NCI-H2227 (cell line): ENCODE measurements at regions not wholly inside any gene's neighbourhood (a gene's known extent, or its start where the extent isn't known, plus 50 kb on each side); places are given as distances from the start of the nearest gene placed in this dataset.

ENCODE experiments used
- DNase-seq: peaks from one replicate; lab custom pipeline; 2025; ENCODE audit not compliant: unreplicated experiment; lab: John Stamatoyannopoulos, UW

GRCh38 chr2:221708902-221709301 is 136.8 kb upstream of the EPHA4 start:
- DNase-seq, result no peak

DNA sequence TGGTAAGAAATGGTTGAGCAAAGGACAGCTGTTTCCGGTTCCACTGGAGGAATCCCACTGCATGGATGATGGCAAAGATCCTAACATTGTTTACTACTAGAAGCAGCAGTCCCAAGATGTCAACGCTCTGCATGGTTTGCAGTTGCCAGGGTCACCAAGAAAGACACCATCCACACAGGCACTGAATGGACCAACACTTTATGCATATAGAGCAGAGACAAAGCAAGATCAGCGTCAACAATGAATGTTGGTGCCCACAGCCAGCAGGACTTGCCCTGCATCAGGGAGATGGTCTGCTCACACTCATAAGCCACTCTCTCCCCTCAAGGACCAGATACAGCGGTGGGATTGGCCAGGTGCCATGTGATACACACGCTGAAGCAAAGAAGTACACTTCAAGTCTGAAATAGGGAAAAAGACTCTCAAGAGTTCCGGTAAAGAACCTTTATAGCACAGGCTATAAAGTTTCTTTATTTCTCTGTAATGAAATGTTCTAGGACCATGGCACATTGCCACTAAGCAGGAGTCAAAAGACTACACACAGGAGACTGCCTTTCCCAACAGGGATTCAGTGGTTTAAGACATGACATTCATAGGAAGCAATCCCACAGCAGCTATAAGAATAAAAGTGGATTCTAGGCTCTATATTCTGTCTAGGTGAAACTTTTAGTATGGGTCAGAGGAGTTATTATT is 133.2 kb upstream of the EPHA4 start:
- no peak for DNase-seq

GRCh38 chr2:221704442-221704841 is 132.3 kb upstream of the EPHA4 start:
- no peak for DNase-seq

DNA sequence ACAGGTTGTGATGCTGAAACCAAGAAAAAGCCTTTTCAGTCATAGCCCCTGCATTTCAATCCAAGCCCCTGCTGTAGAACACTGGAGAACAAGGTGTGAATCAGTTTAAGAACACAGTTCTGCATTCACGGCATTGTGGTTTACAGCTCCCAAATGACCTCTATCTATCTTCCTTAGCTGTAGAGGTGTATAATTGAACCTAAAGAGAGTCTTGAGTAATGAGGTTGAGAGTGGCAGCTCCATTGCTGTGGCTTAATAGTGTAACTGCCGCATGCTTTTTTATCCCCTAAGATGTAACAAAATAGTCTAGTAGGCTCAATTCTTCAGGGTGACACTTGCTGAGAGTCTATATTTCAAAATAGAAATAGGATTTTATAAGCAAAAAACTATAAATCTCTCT is 121.3 kb upstream of the EPHA4 start:
- DNase-seq, result peak; percentile 38

- DNase-seq, result no peak
Measured at GRCh38 chr2:221691571-221691970, 119.5 kb upstream of the EPHA4 start.

GRCh38 chr2:221689140-221689539 is 117.0 kb upstream of the EPHA4 start:
- DNase-seq, result no peak

DNA sequence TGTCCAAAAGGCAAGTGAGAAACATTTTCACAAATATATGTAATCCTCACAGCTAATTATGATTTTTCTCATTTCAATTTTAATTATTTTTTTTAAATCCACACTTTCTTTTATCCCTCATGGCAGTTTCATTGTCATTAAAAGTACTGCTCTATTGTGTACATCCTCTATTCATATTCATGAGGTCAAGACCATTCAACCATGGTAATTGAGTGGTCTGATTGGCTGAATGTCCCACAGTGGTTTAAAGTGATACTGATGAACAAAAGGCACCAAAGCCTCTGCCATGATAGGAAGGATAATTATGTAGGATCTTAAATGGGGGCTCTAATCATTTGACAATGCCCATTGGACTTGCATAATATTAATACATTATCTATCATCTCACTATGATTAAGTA is 108.4 kb upstream of the EPHA4 start:
- DNase-seq, result no peak

DNA sequence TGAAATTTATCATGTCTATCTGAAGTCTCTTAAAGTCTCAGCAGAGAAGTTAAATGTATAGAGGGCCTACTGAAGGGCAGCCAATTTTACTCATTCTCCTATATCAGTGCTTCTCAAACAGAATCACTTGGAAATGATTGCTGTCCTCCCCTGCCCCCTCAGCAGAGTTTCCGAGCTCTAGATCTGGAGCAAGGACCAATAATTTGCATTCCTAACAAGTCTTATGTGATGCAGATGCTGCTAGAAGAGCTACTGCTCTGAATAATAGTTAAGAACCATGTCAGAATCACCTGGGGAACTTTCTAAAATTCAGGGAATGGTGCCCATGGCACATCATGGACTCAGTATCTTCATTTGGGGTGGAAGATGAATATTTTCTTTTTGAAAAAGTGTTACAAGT is 105.6 kb upstream of the EPHA4 start:
- DNase-seq, result no peak

DNA sequence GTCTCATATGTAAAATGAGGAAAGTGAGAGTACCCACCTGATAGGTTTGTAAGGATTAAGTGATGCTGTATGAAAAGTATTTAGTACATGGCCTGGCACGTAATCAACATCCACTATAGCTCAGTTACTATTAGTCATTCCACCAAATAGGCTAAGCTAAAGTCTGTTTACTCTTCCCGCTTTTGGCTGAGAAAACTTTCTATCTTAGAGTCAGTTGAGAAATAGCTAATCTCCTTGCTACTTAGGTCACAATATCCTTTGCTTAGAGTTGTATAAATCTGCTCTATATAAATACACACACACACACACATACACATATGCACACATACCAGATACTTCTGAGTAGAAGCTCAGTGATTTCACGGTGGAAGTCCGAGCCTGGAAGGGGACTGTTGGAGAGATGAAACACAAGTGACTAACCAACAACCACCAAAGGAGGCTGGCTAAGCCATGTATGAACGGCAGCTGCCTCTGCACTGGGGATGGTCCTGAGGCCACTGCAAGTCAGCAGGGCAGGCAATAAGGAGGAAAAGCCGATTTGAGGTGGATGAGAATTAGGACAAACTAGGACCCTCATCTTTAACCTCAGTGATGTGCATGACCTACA is 104.6 kb upstream of the EPHA4 start:
- no peak for DNase-seq

DNA sequence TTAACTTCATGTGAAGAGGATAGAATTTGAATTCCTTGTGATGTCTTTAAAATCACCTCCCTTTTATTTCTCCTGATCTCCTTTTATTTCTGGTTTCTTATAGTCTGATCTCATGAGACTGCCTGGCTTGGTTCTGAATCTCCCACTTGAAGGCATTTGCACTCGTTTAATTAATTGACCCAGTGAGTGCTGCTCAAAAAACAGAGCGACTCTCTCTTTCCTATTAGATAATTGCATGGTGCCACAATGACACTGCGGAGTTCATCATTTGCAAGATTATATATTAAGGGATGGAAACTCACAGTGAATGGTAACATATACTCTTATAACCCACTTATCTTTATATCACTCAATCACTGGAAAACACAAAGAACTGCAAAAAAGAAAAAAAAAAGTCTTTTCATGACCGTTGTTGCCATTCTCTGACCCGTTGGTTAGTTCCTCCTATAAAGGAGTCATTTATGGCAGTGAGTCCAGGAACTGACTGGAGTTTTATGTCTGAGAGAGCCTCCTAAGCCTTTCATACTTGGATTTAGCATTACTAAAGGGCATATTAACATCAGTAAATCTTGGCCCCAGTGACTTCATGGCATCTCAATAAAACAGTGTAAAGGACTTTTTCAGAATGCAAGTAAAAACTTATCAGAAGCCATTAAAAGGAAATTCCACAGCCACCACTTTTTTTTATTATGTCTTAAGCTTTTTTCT is 103.3 kb upstream of the EPHA4 start:
- peak; percentile 75 for DNase-seq

GRCh38 chr2:221674446-221674845 is 102.3 kb upstream of the EPHA4 start:
- no peak for DNase-seq

DNA sequence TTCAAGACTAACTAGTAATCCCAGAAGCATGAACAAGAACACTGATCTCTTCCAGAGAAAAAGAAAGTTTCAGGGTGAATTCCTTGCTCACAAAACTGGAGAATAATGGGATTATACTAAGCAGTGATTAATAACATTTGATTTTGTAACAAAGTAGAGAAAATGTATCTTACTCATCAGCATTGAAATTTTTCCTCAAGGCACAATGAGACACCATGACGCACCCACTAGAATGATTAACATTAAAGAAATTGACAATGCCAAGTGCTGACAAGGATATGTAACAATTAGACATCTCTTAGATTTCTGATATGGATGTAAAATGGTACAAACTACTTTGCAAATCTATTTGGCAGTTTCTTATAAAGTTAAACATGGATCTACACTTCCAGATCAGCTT is 101.1 kb upstream of the EPHA4 start:
- no peak for DNase-seq

- no peak for DNase-seq
Measured at GRCh38 chr2:221671515-221671914, 99.4 kb upstream of the EPHA4 start.

DNA sequence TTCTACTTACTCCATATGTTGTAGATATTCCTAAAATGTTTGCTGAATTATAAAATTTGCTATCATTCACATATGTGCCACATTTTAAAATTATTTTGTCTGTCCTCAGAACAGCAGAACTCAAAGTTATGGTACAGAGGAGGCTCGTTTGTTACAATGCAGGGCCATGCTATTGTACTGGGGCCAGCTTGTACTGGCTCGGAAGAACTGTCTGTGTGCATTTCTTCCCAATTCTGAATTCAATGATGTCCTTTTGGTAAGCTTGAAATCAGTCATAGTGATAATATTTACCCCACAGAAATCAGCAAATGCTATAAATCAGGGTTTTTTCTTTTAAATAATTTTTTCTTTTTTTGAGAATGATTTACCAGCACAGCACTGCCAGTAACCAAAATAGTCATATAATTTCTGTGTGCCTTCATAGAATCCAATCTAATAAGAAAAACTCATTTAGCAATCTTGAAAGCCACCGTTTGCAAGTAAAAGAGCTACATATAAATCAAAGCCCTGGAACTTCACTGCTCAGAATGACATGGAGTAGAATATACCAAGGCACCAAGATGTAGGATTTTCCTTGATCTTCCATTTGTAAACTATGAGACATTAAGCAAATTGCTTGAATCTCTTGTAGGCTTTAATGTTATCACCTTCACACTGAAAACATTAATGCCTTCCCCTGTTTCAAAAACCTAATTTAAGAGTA is 90.7 kb upstream of the EPHA4 start:
- no peak for DNase-seq

GRCh38 chr2:221657806-221658205 is 85.7 kb upstream of the EPHA4 start:
- no peak for DNase-seq

GRCh38 chr2:221655300-221655699 is 83.2 kb upstream of the EPHA4 start:
- no peak for DNase-seq

- no peak for DNase-seq
Measured at GRCh38 chr2:221653182-221653581, 81.1 kb upstream of the EPHA4 start.

GRCh38 chr2:221649051-221649775 is 77.1 kb upstream of the EPHA4 start:
- peak; percentile 27 for DNase-seq

DNA sequence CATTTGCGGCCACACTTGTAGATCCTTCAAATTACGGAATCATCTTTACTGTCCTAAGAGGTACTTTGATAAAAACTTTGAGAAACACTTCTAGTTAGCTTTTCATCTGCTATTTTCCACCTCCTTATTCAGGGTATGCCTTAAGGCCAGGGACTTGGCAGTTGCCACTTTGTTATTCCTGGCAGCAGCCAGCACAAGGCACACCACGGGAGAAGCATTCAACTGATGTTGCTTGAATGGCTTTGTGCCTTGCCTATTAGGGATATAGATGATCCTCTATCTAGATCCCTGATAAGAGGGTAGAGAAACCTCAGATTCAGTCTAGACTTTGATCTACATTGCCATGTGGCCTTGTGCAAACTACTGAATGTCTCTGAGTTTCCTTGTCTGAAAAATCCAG is 70.3 kb upstream of the EPHA4 start:
- DNase-seq, result no peak

- DNase-seq, result no peak
Measured at GRCh38 chr2:221641181-221641871, 69.2 kb upstream of the EPHA4 start.

DNA sequence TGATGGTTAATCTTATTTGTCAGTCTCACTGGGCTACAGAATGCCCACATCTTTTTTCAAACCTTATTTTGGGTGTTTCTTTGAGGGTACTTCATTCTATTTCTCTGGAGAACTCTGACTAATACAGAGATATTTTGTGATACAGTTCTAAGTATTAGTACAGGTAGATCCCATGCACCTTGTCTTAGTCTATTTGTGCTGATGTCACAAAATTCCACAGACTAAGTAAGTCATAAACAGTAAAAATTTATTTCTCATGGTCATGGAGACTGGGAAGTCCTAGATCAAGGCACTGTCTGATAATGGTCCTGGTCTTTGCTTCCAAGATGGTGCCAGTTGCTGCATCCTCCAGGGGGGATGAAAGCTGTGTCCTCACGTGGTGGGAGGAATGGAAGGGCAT is 68.6 kb upstream of the EPHA4 start:
- DNase-seq, result no peak
